HG03103 (cell line): ENCODE measurements at regions not wholly inside any gene's neighbourhood (a gene's known extent, or its start where the extent isn't known, plus 50 kb on each side); places are given as distances from the start of the nearest gene placed in this dataset.
"Not testable (repeated sequence)": the region's sequence is repeated elsewhere in the genome, so short reads cannot be mapped to it uniquely, and the experiment has no call there.

ENCODE experiments used
- ATAC-seq: cut with Tn5 transposase; IDR thresholded peaks from one replicate; pipeline ENCODE4 v1.9.1; 2021; ENCODE audit warnings: low read depth; ENCODE audit not compliant: unreplicated experiment

GRCh38 chr3:26963361-26963743 is 340.8 kb downstream of the LRRC3B start:
- ATAC-seq: no peak

- no peak for ATAC-seq
Measured at GRCh38 chr3:26964313-26964712, 341.7 kb downstream of the LRRC3B start.

DNA sequence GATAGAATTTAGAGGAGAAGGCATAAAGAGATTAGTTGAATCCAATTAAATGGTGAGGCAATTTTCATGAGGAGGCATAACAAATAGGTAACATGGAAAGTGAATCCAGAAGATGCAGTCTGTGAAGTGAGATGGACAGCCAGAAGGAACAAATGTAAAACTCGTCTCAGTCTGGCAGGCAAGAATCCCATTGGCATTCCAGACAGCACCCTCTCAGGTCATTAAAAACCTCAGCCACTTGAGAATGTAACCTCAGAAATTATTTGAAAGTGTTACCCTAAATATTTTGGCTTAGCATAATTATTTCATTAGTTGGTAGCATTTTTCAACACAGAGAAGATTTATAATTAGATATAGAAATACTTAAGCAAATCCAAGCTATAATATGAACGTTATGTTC is 342.3 kb downstream of the LRRC3B start:
- no peak for ATAC-seq

- ATAC-seq: no peak
Measured at GRCh38 chr3:26967501-26967900, 344.9 kb downstream of the LRRC3B start.

- no peak for ATAC-seq
Measured at GRCh38 chr3:26984416-26985390, 362.1 kb downstream of the LRRC3B start.

GRCh38 chr3:26989037-26989436 is 366.5 kb downstream of the LRRC3B start:
- ATAC-seq: no peak

DNA sequence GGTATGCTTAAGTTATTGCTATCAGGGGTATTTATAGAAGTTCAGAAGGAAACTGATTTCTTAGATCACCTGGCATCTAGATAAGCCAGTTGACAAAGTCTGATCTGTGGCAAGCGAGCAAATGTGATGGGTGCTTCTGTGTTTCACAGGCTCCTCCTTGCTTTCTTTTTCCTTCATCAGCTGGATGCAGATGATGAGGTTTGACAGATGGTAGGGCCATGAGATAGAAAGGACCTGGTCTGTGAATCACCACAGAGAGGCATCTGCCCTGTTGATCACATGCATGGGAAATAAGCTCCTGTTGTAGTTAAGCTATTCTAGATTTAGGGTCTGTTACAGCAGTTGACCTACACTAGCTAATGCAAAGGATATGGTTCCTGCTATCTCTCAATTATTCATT is 372.0 kb downstream of the NEK10 start:
- no peak for ATAC-seq

- ATAC-seq: no peak
Measured at GRCh38 chr3:27010834-27011233, 358.3 kb downstream of the NEK10 start.

- ATAC-seq: no peak
Measured at GRCh38 chr3:27022096-27022761, 347.0 kb downstream of the NEK10 start.

DNA sequence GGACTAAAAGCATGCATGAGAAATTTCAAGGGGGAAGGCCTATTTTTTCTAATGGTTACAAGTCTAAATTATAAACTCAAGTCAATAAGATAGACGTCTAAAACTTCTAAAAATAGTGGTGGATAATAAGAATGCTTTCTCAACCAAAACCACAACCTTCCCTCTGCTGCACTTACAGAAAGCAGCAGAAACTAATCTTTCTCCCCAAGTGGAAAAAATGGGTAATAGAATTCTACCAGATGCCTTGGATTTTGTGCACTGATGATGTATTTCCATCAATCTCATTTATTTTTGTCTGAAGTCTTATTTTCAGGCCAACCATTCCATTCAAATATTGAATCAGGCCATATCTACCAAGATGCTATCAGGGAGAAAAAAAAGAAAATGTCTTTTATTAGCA is 344.7 kb downstream of the NEK10 start:
- no peak for ATAC-seq

DNA sequence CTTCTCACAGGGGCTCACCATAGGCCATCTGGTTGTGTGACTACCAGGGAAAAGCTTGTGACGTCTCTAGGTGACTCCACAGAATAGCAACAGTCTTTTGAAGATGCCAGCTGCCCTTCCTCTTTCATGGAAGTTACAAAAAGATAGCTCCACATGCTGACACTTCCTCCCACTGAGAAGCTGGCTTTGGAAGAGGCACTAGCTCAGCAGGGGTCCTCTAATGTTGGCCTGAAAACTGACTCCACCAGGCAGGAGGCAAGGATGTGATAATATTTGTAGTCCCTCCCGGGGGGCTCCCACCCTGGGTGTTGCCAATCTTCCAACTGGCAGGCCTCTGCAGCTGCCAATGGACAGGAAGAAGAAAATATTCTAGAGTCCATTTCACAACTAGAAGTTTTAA is 343.5 kb downstream of the NEK10 start:
- ATAC-seq: no peak

DNA sequence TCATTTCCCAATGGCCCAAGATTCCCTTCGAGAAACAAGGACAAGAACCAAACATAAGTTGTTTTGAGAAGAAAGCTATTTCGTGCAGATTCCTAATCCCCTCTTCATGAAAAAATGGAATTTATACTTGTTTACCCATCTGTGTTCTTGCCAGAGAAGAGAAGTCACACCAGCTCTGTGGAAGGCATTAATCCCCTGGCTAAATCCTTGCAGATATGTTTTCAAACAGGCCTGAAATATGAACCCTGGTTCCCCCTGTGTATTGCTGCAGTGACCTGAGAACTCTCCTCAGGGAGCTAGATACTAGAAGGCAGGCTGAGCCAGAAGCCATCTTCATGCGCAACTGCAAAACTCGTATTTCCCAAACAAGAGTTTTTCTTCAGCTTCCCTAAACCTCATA is 337.7 kb downstream of the NEK10 start:
- no peak for ATAC-seq

- ATAC-seq: no peak
Measured at GRCh38 chr3:27034255-27034654, 334.9 kb downstream of the NEK10 start.

GRCh38 chr3:27040674-27041073 is 328.5 kb downstream of the NEK10 start:
- ATAC-seq: no peak

GRCh38 chr3:27042541-27042940 is 326.6 kb downstream of the NEK10 start:
- ATAC-seq: not testable (repeated sequence)

GRCh38 chr3:27043328-27043955 is 325.7 kb downstream of the NEK10 start:
- no peak for ATAC-seq

DNA sequence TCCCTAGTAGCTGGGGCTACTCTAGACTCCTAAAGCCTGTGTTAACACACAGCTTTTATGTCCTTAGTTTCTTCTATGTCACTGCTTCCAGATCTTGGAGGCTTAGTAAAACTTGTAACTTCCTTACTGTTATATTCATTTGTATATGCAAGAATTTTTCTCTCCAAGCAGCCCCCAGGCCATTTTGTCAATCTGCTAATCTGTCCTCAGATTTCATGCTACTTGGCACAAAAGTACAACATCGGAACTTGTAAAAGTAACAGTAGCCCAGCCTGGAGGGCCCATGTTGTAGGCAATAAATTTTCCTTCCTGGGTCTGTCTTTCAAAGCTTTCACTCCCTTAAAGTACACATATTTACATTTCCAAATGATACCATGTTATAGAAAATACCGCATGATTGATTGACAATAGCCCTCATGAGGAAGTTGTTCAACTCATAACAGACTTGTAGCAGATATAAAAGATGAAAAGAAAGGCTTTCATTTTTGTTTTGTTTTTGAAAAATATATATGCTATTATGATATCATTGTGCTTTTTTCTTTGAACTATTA is 324.2 kb downstream of the NEK10 start:
- no peak for ATAC-seq

DNA sequence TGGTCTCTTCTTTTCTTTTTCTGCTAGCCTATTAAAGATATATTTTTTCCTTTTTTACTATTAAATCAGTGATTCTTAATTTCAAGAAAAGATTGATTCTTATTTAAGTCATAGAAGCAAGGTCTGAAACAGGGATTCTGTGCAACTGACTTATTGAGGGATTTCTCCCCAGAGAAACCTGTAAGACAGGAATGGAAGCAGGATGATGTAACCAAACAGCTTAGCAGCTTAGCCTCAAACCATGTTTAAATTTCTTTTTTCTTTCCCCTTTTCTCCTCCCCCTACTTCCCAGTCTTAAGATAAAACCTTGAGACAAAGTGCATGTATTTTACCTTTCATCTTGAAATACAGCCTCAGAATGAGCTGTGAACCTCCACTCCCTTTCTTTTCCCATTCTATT is 322.8 kb downstream of the NEK10 start:
- ATAC-seq: no peak

DNA sequence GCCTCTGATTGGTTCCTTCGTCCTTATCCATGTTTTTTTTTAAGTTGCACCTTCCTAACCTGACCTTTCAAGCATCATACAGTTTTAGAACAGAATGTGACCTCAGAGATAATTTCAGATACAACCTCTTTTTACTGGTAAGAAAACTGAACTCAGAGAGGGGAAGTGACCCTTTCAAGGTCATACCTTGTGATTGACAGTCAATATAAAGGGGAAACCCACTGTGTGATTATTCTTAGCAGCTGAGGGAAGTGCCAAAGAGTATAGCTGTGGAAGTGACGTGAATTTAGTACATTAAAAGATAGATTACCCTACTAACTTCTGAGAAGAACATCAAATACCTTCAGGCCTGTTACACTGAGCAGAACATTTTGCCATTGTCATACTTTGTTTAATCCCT is 319.4 kb downstream of the NEK10 start:
- ATAC-seq: no peak

DNA sequence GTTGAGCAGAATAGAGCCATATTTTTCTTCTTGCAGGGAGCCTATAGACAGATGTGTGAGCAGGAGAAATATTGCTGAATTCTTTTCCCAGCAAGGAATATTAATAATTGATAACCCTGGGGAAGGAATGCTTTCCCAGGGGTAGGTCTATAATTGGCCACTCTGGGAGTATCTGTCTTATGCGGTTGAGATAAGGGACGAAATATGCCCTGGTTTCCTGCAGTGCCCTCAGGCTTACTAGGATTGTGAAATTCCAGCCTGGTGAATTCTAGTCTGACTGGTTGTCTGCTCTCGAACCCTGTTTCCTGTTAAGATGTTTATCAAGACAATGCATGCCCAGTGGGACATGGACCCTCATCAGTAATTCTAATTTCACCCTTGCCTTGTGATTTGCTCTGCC is 317.7 kb downstream of the NEK10 start:
- ATAC-seq: not testable (repeated sequence)

DNA sequence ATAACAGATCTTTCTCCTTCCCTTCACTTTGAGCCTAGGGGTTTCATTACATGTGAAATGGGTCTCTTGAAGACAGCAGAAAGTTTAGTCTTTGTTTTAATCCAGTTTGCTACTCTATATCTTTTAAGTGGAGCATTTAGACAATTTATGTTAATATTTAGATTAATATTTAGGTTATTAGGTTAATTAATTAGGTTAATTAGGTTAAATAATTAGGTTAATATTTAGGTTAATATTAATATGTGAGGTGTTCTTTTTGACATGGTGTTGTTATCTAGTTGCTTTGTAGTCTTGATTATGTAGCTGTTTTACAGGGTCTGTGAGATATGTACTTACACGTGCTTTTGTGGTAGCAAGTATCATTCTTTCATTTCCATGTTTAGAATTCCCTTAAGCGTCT is 312.9 kb downstream of the NEK10 start:
- no peak for ATAC-seq
